ENCODE measurements at regions not wholly inside any gene's neighbourhood (a gene's known extent, or its start where the extent isn't known, plus 50 kb on each side); places are given as distances from the start of the nearest gene placed in this dataset.
"Not testable (repeated sequence)": the region's sequence is repeated elsewhere in the genome, so short reads cannot be mapped to it uniquely, and the experiment has no call there.

GRCh38 chr4:119402322-119403308 lies 80.7 kb upstream of the FABP2 start:
- H3K23ac ChIP-seq (ENCODE audit: low read length); H3K4me1 ChIP-seq (ENCODE audit: control insufficient read depth in 1 of 2, insufficient read depth in 2 of 2, low read length in 2 of 2); H3K9me3 ChIP-seq (ENCODE audit: insufficient read depth, low read depth, low read length); H4K12ac ChIP-seq (ENCODE audit: low read depth, low read length); H3K4me2 ChIP-seq (ENCODE audit: low read length); H3K79me2 ChIP-seq (ENCODE audit: control insufficient read depth, insufficient read depth, low read length, poor library complexity); H3K14ac ChIP-seq (ENCODE audit: low read length); H2BK5ac ChIP-seq (ENCODE audit: low read depth, low read length, poor library complexity); H3K27me3 ChIP-seq (ENCODE audit: insufficient read depth, low read length); H3K4ac ChIP-seq (ENCODE audit: low read depth, low read length); H3K27ac ChIP-seq (ENCODE audit: low read depth, low read length); H2AFZ ChIP-seq (ENCODE audit: insufficient read depth, low read length, poor library complexity); H3K9ac ChIP-seq (ENCODE audit: low read length); H3K4me3 ChIP-seq (ENCODE audit: low read depth, low read length); H3K79me1 ChIP-seq (ENCODE audit: low read length); H3K36me3 ChIP-seq (ENCODE audit: control insufficient read depth in 1 of 2, insufficient read depth in 2 of 2, low read length in 2 of 2); H2BK12ac ChIP-seq (ENCODE audit: low read length); H4K91ac ChIP-seq (ENCODE audit: low read depth, low read length); H2AK5ac ChIP-seq (ENCODE audit: low read length); H2BK120ac ChIP-seq (ENCODE audit: insufficient read depth, low read length, poor library complexity); H3K18ac ChIP-seq (ENCODE audit: low read length); H4K8ac ChIP-seq (ENCODE audit: low read depth, low read length); DNase-seq: not testable (repeated sequence)
- no CpG with 5 or more reads among the region's 9 CpGs for WGBS (ENCODE audit: extremely low coverage, insufficient coverage, insufficient read length)

- not testable (repeated sequence) for H4K91ac ChIP-seq (ENCODE audit: low read depth, low read length); H3K14ac ChIP-seq (ENCODE audit: low read length); H3K23ac ChIP-seq (ENCODE audit: low read length); H4K8ac ChIP-seq (ENCODE audit: low read depth, low read length); H2BK12ac ChIP-seq (ENCODE audit: low read length); H3K4ac ChIP-seq (ENCODE audit: low read depth, low read length); H2AFZ ChIP-seq (ENCODE audit: insufficient read depth, low read length, poor library complexity); H3K27me3 ChIP-seq (ENCODE audit: insufficient read depth, low read length); H3K18ac ChIP-seq (ENCODE audit: low read length); H3K27ac ChIP-seq (ENCODE audit: low read depth, low read length); H2BK5ac ChIP-seq (ENCODE audit: low read depth, low read length, poor library complexity); H3K4me2 ChIP-seq (ENCODE audit: low read length); H3K4me3 ChIP-seq (ENCODE audit: low read depth, low read length); DNase-seq; H2BK120ac ChIP-seq (ENCODE audit: insufficient read depth, low read length, poor library complexity); H3K4me1 ChIP-seq (ENCODE audit: control insufficient read depth in 1 of 2, insufficient read depth in 2 of 2, low read length in 2 of 2); H3K79me2 ChIP-seq (ENCODE audit: control insufficient read depth, insufficient read depth, low read length, poor library complexity); H3K9me3 ChIP-seq (ENCODE audit: insufficient read depth, low read depth, low read length); H3K9ac ChIP-seq (ENCODE audit: low read length); H4K12ac ChIP-seq (ENCODE audit: low read depth, low read length); H2AK5ac ChIP-seq (ENCODE audit: low read length); H3K79me1 ChIP-seq (ENCODE audit: low read length); H3K36me3 ChIP-seq (ENCODE audit: control insufficient read depth in 1 of 2, insufficient read depth in 2 of 2, low read length in 2 of 2)
- WGBS (ENCODE audit: extremely low coverage, insufficient coverage, insufficient read length) = no CpG with 5 or more reads among the region's 3 CpGs
Observed at GRCh38 chr4:119395701-119396100, 73.8 kb upstream of the FABP2 start.

GRCh38 chr4:119394826-119395225 lies 72.9 kb upstream of the FABP2 start:
- Histone ChIP-seq H2AK5ac (ENCODE audit: low read length) (no peak overlapping the region), H3K79me2 (ENCODE audit: control insufficient read depth, insufficient read depth, low read length, poor library complexity) (no peaks in the 10 kb centered on the region), H3K18ac (ENCODE audit: low read length) (no peak overlapping the region), H4K91ac (ENCODE audit: low read depth, low read length) (no peak overlapping the region), H3K4ac (ENCODE audit: low read depth, low read length) (no peak overlapping the region), H3K23ac (ENCODE audit: low read length) (no peak overlapping the region), H3K79me1 (ENCODE audit: low read length) (no peaks in the 10 kb centered on the region), H3K4me3 (ENCODE audit: low read depth, low read length) (no peak overlapping the region), H3K9me3 (ENCODE audit: insufficient read depth, low read depth, low read length) (no peaks in the 10 kb centered on the region), H4K12ac (ENCODE audit: low read depth, low read length) (no peak overlapping the region), H3K36me3 (ENCODE audit: control insufficient read depth in 1 of 2, insufficient read depth in 2 of 2, low read length in 2 of 2) (no peaks in the 10 kb centered on the region), H2AFZ (ENCODE audit: insufficient read depth, low read length, poor library complexity) (no peak overlapping the region), H4K8ac (ENCODE audit: low read depth, low read length) (no peak overlapping the region), H3K27ac (ENCODE audit: low read depth, low read length) (no peak overlapping the region), H3K9ac (ENCODE audit: low read length) (no peak overlapping the region), H2BK5ac (ENCODE audit: low read depth, low read length, poor library complexity) (no peak overlapping the region), H3K4me2 (ENCODE audit: low read length) (no peak overlapping the region), H3K4me1 (ENCODE audit: control insufficient read depth in 1 of 2, insufficient read depth in 2 of 2, low read length in 2 of 2) (no peaks in the 10 kb centered on the region), H3K14ac (ENCODE audit: low read length) (no peak overlapping the region), H3K27me3 (ENCODE audit: insufficient read depth, low read length) (no peaks in the 10 kb centered on the region), H2BK120ac (ENCODE audit: insufficient read depth, low read length, poor library complexity) (no peak overlapping the region), H2BK12ac (ENCODE audit: low read length) (no peak overlapping the region)
- WGBS (ENCODE audit: extremely low coverage, insufficient coverage, insufficient read length) = no CpG with 5 or more reads among the region's 16 CpGs
- DNase-seq = peak; percentile 65 to 79

GRCh38 chr4:119388791-119389190 lies 66.9 kb upstream of the FABP2 start:
- H4K8ac ChIP-seq (ENCODE audit: low read depth, low read length); H3K4me1 ChIP-seq (ENCODE audit: control insufficient read depth in 1 of 2, insufficient read depth in 2 of 2, low read length in 2 of 2); H3K23ac ChIP-seq (ENCODE audit: low read length); DNase-seq; H3K27me3 ChIP-seq (ENCODE audit: insufficient read depth, low read length); H2BK120ac ChIP-seq (ENCODE audit: insufficient read depth, low read length, poor library complexity); H2BK5ac ChIP-seq (ENCODE audit: low read depth, low read length, poor library complexity); H3K18ac ChIP-seq (ENCODE audit: low read length); H3K4ac ChIP-seq (ENCODE audit: low read depth, low read length); H2AK5ac ChIP-seq (ENCODE audit: low read length); H2AFZ ChIP-seq (ENCODE audit: insufficient read depth, low read length, poor library complexity); H4K91ac ChIP-seq (ENCODE audit: low read depth, low read length); H2BK12ac ChIP-seq (ENCODE audit: low read length); H3K27ac ChIP-seq (ENCODE audit: low read depth, low read length); H3K9me3 ChIP-seq (ENCODE audit: insufficient read depth, low read depth, low read length); H3K4me2 ChIP-seq (ENCODE audit: low read length); H3K14ac ChIP-seq (ENCODE audit: low read length); H3K4me3 ChIP-seq (ENCODE audit: low read depth, low read length); H3K36me3 ChIP-seq (ENCODE audit: control insufficient read depth in 1 of 2, insufficient read depth in 2 of 2, low read length in 2 of 2); H3K79me1 ChIP-seq (ENCODE audit: low read length); H3K9ac ChIP-seq (ENCODE audit: low read length); H3K79me2 ChIP-seq (ENCODE audit: control insufficient read depth, insufficient read depth, low read length, poor library complexity); H4K12ac ChIP-seq (ENCODE audit: low read depth, low read length): not testable (repeated sequence)
- WGBS (ENCODE audit: extremely low coverage, insufficient coverage, insufficient read length) = no CpG with 5 or more reads among the region's 2 CpGs

Measured in trophoblast cell (in vitro differentiated cells and primary cell).